Epithelial cell of proximal tubule (primary cell): ENCODE measurements at regions not wholly inside any gene's neighbourhood (a gene's known extent, or its start where the extent isn't known, plus 50 kb on each side); places are given as distances from the start of the nearest gene placed in this dataset.

Experiments
- DNase-seq: peaks from one replicate; pipeline ENCODE4 v3.0.0-alpha.2; 2011; ENCODE audit warnings: low read depth
- H3K4me3 ChIP-seq: 2 replicates; pipeline ENCODE4 v1.5.1; 2011; ENCODE audit warnings: low read depth, mild to moderate bottlenecking, low read length
- TF ChIP-seq, protein P1 (sequence below): conservative IDR thresholded peaks from 2 replicates; pipeline ENCODE4 v1.5.1; 2012; ENCODE audit warnings: low read depth, mild to moderate bottlenecking, low read length

DNA sequence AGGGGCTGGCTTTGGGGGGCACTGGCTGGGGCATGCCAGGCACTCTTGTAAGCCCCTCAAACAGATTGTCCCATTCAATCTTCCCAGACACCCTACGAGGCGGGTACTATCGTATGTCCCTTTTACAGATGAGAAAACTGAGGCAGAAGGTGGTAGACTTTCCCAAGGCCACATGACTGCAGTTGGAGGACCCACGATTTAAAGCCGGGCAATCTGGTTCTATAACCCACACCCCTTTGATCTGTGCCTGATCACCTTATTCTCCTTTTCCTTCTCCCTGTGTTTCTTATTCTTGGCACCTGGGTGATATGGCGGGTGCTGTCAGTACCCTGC is 146.3 kb upstream of the IRX3 start:
- no peak overlapping the region for H3K4me3 ChIP-seq
- no peak for DNase-seq
- TF ChIP-seq, protein P1, sequence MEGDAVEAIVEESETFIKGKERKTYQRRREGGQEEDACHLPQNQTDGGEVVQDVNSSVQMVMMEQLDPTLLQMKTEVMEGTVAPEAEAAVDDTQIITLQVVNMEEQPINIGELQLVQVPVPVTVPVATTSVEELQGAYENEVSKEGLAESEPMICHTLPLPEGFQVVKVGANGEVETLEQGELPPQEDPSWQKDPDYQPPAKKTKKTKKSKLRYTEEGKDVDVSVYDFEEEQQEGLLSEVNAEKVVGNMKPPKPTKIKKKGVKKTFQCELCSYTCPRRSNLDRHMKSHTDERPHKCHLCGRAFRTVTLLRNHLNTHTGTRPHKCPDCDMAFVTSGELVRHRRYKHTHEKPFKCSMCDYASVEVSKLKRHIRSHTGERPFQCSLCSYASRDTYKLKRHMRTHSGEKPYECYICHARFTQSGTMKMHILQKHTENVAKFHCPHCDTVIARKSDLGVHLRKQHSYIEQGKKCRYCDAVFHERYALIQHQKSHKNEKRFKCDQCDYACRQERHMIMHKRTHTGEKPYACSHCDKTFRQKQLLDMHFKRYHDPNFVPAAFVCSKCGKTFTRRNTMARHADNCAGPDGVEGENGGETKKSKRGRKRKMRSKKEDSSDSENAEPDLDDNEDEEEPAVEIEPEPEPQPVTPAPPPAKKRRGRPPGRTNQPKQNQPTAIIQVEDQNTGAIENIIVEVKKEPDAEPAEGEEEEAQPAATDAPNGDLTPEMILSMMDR: no peak

DNA sequence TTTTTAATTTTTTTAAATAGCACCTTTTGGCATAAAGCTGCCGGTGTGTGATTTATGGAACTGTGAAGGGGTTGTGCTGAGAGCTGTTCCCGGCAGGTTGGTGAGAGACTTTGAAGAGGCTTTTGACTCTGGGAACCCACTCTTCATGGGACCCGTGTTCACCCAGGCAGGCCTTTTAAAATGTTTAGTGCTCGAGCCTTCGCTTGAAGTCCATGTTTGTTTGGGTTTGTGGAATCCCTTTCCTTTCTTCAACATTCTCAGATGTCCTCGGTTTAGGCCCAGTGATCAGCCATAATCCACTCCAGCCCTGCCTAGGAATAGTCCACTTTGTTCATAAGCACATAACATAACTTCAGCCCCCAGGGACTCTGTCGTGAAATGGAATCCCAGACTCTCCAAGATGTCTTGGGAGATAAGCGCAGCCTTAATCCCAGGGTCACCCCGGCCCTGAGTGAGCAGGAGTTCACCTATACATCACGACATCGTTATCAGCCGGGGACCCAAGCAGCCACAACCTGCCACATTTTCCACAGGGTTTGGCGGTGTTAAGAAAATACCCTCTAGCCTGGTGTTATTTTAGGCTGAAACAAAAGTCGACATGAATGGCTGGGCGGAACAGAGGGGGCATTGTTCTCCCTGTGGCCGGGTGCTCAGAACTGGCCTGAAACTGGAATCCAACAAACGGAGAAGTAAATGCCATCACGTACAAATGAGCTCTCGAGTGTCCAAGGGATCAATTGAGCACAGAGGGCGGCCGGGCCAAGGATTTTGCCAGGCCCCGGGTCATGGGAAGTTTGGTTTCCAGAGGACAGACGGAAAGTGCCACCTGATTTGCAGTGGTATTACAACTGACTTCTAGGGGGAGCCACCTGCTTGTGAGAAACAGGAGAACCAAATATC is 145.7 kb upstream of the IRX3 start:
- H3K4me3 ChIP-seq: no peak overlapping the region
- DNase-seq: no peak
- TF ChIP-seq, protein P1: peak; percentile 15

DNA sequence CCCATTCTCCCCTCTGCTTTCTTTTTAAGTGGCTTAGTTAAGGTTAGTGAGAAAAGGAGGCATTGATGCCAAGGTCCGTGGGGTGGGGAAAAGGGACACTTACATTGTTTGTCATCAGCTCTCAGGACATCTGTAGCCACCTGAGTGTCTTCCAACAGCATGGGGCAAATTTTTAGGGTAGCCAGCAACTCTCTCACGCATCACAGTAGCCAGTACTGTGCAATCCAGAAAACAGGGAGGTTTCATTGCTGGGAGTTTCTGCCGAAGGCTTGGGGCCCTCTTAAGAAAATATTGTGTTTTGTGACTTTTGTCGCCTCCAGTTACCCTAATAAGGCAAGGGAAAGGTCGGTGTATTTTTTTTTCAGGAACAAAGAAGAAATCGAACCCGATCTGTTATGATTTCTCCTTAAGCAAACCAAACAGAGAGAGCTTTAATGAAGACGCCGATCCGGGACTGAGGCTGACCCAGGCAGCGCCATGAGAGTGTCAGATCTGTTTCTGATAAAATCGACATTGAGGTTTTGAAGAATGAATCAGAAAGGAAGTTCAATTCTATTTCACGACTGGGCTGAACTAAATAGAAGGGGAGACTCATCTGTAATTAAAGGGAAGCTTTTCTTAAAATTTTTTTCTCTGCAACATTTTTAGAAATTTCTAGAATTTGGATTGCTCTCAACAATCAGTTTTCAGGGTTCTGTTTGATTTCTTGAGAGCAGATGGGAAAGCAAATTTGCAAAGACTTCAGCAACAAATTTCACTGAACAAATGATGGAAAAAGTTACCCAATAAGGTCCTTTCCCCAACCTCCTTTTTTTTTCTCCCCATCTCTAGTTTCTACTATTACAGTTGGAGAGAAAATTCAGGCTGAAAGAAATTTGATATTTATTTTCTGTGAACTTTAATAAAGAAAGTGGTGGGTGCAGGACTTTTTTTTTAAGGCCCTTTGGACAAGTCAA is 144.7 kb upstream of the IRX3 start:
- no peak overlapping the region for H3K4me3 ChIP-seq
- TF ChIP-seq, protein P1: no peak
- no peak for DNase-seq

DNA sequence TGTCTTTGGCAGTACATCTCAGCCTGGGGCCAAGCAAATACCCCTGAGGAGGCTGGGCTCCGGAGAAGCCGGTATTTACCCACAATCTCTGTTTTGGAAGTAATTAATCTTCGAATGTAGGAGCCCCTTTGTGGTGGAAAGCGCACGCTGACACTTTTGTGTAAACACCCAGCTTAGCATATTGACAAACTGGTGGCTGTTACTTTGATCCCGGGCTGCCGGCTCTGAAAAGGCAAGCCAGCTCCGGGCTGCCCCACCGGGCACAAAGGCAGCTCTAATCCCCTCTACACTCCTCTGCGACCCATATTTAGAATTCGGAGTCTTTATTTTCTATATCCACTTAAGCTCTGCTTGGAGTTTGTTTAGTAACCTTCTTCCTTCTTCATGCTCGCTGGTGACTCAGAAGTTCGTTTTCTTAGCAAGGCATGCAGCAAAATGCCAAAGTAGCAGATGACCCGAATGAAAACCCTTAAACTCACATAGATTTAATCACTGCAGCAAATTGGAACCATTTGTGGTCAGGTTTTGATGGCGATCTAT is 144.0 kb upstream of the IRX3 start:
- DNase-seq: no peak
- no peak overlapping the region for H3K4me3 ChIP-seq
- TF ChIP-seq, protein P1: no peak

DNA sequence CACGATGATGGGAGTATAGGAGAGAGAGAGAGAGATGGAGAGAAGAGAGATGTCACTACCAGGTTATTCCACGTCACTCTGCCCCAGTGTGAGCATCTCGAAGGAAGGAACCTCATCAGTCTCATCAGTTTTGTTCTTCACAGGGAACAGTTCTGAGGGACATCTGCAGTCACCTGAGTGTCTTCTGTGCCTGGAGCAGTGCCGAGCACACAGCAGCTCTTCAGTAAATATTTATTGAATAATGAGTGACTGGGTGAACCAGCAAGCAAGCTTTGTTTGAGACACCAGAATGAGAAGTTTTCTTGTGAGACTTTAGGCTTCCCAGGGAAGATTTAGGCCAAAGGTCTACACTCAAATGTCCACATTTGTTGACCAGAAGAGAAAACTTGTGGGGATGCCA is 142.4 kb upstream of the IRX3 start:
- TF ChIP-seq, protein P1: no peak
- H3K4me3 ChIP-seq: no peak overlapping the region
- no peak for DNase-seq

DNA sequence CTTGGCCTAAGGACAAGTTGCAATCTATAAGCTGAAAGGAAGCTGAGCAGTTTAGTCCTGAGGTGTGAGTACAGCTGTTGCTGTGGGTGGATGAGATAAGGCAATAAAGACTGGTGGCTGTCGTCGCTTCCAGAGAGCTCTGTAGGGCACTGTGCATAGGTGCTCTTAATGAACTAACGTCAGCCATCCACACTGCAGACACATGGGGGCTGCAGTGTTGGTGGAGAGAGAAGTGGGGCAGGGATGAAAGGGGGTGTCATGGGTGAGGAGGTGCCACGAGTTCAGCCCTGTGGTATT is 139.9 kb upstream of the IRX3 start:
- no peak for DNase-seq
- TF ChIP-seq, protein P1: no peak
- no peak overlapping the region for H3K4me3 ChIP-seq
